ENCODE measurements at regions not wholly inside any gene's neighbourhood (a gene's known extent, or its start where the extent isn't known, plus 50 kb on each side); places are given as distances from the start of the nearest gene placed in this dataset.

DNA sequence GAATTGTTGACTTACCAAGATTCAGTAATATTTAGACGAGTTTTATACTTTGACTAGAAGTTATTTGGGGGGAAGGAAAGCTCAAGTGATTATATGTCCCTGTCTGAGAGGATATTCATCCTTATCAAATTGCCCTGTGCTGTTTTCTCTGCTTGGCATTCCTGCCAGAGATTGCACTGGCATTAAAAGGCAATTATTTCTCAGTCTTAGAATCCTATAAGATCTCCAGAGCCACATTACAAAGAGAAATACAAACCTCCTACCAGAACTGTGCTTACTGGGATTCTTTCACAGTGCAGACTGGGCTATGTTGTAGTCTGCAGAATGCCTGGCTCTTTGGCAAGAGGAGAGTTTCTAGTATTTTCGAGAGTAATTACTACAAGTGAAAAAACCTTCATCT is 342.4 kb downstream of the HGF start:
- Mint-ChIP-seq H3K27ac (no peak overlapping the region), H3K9me3 (no peaks in the 10 kb centered on the region), H3K36me3 (no peaks in the 10 kb centered on the region), H3K4me1 (no peaks in the 10 kb centered on the region), H3K4me3 (no peak overlapping the region), H3K27me3 (no peaks in the 10 kb centered on the region)
- no peak for DNase-seq

DNA sequence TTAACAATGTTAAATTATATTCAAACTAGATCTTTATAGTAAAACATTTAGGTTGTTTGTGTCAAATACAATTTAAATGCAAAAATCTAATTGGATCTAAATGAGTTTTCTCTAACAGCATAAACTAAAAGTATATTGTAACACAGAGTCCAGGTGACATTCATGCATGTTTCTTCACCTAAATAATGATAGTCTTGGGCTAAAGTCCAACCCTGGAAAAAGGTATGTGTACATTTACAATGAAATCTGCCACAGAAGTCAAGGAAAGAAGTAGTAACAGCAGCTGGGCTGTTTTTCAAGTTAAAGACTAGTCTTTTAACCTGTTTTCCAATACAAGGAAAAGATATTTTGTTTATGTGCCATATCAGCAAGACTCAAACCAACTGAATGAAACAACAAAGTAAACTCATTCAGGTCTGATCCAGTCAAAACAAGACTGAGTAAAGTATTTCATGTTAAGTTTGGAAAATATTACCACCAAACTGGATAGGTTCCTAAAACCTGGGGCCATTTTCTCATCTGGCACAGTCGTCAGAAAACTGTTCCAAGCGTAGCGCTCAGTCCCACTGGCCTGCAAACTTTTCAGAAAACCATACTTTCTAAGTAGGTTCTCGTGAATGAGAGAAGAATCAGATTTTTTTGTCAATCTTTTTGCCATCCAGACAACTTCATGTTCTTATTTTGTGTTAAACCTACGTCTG is 349.2 kb downstream of the HGF start:
- H3K27me3 Mint-ChIP-seq, result no peaks in the 10 kb centered on the region

DNA sequence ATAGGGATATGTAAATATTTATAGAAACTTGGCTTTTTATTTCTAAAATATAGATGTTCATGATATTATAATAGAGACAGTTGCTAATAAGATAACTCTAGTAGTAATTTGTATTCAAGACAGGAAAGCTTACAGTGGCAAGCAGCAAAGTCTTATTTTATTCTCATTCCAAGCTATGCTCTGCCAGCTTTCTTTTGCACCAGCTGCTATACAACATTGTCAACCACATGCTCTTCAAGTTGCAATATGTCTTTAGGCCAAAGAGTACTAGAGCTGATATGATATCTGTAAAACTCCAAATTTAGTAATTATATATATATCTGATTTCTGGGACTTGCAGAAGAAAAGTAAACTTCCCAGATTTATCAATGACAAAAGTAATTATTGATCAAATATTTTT is 350.1 kb downstream of the HGF start:
- Mint-ChIP-seq H3K27me3 (no peaks in the 10 kb centered on the region), H3K4me3 (no peak overlapping the region), H3K27ac (no peak overlapping the region), H3K36me3 (no peaks in the 10 kb centered on the region), H3K4me1 (no peaks in the 10 kb centered on the region), H3K9me3 (no peaks in the 10 kb centered on the region)
- DNase-seq, result no peak

More for the DNA sequence above, 349.2 kb downstream of the HGF start:
- H3K27ac Mint-ChIP-seq, result no peak overlapping the region
- no peaks in the 10 kb centered on the region for H3K9me3 Mint-ChIP-seq
- no peak overlapping the region for H3K4me3 Mint-ChIP-seq
- DNase-seq, result no peak
- no peaks in the 10 kb centered on the region for H3K36me3 Mint-ChIP-seq
- no peaks in the 10 kb centered on the region for H3K4me1 Mint-ChIP-seq

DNA sequence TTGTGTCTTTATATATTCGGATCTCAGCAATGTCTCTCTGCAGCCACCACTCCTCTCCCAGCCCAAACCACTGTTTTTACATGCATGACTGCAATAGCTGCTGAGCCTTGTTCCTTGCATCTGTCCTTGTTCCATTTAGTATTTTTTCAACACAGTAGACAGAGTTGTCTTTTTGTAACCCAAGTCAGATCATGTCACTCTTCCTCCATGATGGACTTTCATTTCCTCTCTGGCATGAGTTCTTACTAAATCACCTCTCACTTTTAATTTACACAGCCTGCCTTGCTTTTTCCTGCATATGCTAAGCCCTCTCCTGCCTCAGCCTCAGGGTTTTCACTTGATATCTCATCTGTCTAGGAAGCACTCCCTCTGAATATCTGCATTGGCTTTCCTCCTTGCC is 353.2 kb downstream of the HGF start:
- H3K4me3 Mint-ChIP-seq, result no peak overlapping the region
- no peaks in the 10 kb centered on the region for H3K4me1 Mint-ChIP-seq
- H3K27me3 Mint-ChIP-seq, result no peaks in the 10 kb centered on the region

GRCh38 chr7:81415181-81415580 is 354.7 kb downstream of the HGF start:
- Mint-ChIP-seq H3K27ac (no peak overlapping the region), H3K9me3 (no peaks in the 10 kb centered on the region), H3K4me1 (no peaks in the 10 kb centered on the region), H3K4me3 (no peak overlapping the region), H3K36me3 (no peaks in the 10 kb centered on the region), H3K27me3 (no peaks in the 10 kb centered on the region)
- DNase-seq, result no peak

More for the DNA sequence above, 353.2 kb downstream of the HGF start:
- Mint-ChIP-seq H3K36me3 (no peaks in the 10 kb centered on the region), H3K27ac (no peak overlapping the region), H3K9me3 (no peaks in the 10 kb centered on the region)
- DNase-seq, result no peak

- no peaks in the 10 kb centered on the region for H3K36me3 Mint-ChIP-seq
- no peak overlapping the region for H3K4me3 Mint-ChIP-seq
- H3K27ac Mint-ChIP-seq, result no peak overlapping the region
- H3K4me1 Mint-ChIP-seq, result no peaks in the 10 kb centered on the region
- no peaks in the 10 kb centered on the region for H3K27me3 Mint-ChIP-seq
- no peaks in the 10 kb centered on the region for H3K9me3 Mint-ChIP-seq
- DNase-seq, result no peak
Observed at GRCh38 chr7:81414411-81414810, 355.4 kb downstream of the HGF start.

DNA sequence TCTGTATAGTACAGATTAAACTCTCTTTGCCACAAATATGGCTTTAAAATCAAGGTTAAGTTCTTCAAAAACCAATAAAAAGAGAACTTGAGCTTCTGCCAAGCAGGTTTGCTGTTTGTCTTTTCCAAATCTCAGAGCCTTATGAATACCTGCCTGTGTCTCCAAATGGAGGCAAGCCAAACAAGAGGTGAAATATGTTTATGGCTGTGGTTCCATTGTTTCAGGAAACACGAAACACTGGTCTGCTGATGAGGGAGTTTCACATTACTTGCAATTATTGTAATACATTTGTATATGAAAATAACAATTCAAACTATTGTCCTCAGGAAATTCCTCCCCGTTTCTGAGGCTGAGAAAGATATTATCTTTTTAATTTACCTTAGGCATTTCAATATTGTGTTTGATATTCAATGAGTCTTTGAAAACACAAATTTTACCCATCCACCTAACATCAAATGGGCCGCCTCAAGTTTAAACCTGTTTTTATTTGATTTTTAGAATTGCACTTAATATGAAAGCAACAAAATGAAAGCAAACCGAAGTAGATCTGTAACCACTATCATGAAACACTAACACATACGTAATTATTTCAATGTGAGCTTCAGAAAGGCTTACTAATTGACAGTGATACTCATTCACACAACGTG is 359.3 kb downstream of the HGF start:
- no peak overlapping the region for H3K4me3 Mint-ChIP-seq
- H3K27me3 Mint-ChIP-seq, result no peaks in the 10 kb centered on the region
- H3K4me1 Mint-ChIP-seq, result no peaks in the 10 kb centered on the region
- DNase-seq, result no peak
- H3K27ac Mint-ChIP-seq, result no peak overlapping the region
- no peaks in the 10 kb centered on the region for H3K36me3 Mint-ChIP-seq
- H3K9me3 Mint-ChIP-seq, result no peaks in the 10 kb centered on the region

DNA sequence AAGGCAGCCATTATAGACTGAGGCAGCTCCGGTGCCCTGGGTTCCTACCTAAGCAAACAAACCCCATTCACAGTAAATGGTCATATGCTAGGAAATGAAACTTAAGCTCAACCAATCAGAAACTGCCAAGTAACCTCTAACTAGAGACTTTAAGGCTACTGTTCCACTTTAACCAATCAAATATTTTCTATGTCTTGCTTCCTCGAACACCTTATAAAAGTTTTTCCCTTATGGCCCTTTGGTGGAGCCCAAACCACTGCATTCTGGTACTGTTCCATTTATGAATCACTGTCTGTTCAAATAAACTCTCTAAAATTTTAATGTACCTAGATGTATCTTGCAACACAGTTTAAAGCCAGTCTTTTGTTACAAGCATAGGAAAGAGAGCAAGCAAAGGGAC is 361.1 kb downstream of the HGF start:
- no peak for DNase-seq
- H3K36me3 Mint-ChIP-seq, result no peaks in the 10 kb centered on the region
- no peak overlapping the region for H3K4me3 Mint-ChIP-seq
- no peak overlapping the region for H3K27ac Mint-ChIP-seq
- H3K27me3 Mint-ChIP-seq, result no peaks in the 10 kb centered on the region
- H3K4me1 Mint-ChIP-seq, result no peaks in the 10 kb centered on the region
- H3K9me3 Mint-ChIP-seq, result no peaks in the 10 kb centered on the region

- Mint-ChIP-seq H3K4me3 (no peak overlapping the region), H3K27me3 (no peaks in the 10 kb centered on the region), H3K36me3 (no peaks in the 10 kb centered on the region), H3K4me1 (no peaks in the 10 kb centered on the region), H3K27ac (no peak overlapping the region), H3K9me3 (no peaks in the 10 kb centered on the region)
- no peak for DNase-seq
Observed at GRCh38 chr7:81407094-81407493, 362.8 kb downstream of the HGF start.

- Mint-ChIP-seq H3K4me1 (no peaks in the 10 kb centered on the region), H3K27ac (no peak overlapping the region), H3K27me3 (no peaks in the 10 kb centered on the region), H3K4me3 (no peak overlapping the region), H3K36me3 (no peaks in the 10 kb centered on the region), H3K9me3 (no peaks in the 10 kb centered on the region)
- DNase-seq, result no peak
Observed at GRCh38 chr7:81404669-81405068, 365.2 kb downstream of the HGF start.

- Mint-ChIP-seq H3K27ac (no peak overlapping the region), H3K4me1 (no peaks in the 10 kb centered on the region), H3K9me3 (no peaks in the 10 kb centered on the region), H3K4me3 (no peak overlapping the region), H3K27me3 (no peaks in the 10 kb centered on the region), H3K36me3 (no peaks in the 10 kb centered on the region)
- no peak for DNase-seq
Observed at GRCh38 chr7:81402227-81402626, 367.6 kb downstream of the HGF start.

DNA sequence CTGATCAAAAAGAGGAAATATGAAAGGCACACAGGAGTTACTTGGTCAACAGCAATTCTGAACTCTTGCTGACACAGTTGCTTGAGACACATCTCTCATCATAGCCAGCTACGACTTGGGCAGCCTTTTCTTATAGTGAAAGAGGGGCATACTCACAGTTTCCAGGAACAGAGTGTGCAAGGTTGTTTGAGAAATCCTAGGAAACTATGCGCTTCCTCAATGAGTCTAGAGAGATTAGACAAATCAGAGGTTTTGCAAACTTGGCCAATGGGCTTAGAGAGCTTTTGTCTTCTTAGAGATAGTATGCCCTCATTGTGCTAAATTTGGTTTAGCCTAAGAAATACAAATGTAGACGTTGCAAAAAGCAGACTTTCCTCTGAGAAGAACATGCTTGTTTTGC is 370.4 kb downstream of the HGF start:
- Mint-ChIP-seq H3K27ac (no peak overlapping the region), H3K4me1 (no peaks in the 10 kb centered on the region), H3K4me3 (no peak overlapping the region), H3K9me3 (no peaks in the 10 kb centered on the region), H3K27me3 (no peaks in the 10 kb centered on the region), H3K36me3 (no peaks in the 10 kb centered on the region)
- DNase-seq, result no peak

DNA sequence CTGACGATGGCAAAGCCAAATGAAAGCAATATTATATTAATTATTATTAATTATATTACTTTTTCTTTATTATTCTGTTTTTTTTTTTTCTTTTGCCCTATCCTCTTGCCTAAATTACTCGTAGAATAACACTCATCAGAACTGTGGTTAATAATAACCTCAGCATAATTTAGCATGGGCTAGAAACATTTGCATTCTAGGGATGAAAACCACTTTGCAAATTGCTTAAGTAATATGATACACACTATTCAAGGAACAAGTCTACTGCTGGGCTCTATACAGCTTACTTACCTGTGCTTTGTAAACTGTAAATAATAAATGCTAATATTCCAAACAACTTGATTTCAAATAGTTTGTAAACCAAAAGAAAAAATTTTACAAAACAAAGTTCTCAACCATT is 375.8 kb downstream of the HGF start:
- Mint-ChIP-seq H3K36me3 (no peaks in the 10 kb centered on the region), H3K27ac (no peak overlapping the region), H3K4me3 (no peak overlapping the region), H3K9me3 (no peaks in the 10 kb centered on the region), H3K4me1 (no peaks in the 10 kb centered on the region), H3K27me3 (no peaks in the 10 kb centered on the region)
- DNase-seq, result no peak

DNA sequence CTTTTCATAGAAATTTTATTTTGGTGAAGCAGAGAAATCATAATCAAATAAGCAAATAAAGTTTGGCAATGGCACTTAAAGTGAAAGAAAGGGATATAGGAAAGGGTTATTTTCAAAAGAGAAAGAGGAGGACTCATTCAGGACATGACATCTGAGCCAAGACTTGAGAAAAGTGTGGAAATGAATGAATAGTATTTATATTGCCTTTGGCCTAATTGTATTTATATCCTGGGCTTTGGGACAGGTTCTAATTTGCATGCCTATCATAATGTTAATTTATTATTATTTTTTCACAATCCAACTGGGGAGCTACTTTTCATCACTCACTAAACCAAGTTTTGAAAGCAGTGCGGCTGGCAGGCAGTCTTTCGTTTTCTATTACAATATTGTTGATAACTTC is 376.8 kb downstream of the HGF start:
- Mint-ChIP-seq H3K36me3 (no peaks in the 10 kb centered on the region), H3K9me3 (no peaks in the 10 kb centered on the region), H3K27me3 (no peaks in the 10 kb centered on the region), H3K4me3 (no peak overlapping the region), H3K27ac (no peak overlapping the region), H3K4me1 (no peaks in the 10 kb centered on the region)
- no peak for DNase-seq

DNA sequence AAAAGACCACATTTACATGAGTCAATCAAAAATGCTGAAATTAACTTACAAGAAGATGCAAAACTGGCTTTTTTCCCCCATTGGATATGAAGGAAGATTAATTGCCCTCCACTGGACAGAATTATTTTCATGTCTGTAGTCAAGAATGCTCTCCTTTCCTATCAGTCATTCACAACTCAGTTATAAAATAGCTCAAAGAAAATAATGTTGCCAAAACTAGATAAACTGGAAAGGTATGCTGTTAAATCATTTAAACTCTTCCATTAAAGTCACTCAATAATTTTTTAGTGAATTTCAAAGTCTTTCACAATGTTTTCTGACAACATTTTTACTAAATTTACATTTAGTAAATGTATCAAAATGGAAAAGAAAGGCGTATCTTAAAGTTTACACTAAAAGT is 384.5 kb downstream of the HGF start:
- Mint-ChIP-seq H3K4me1 (no peaks in the 10 kb centered on the region), H3K4me3 (no peak overlapping the region), H3K27ac (no peak overlapping the region), H3K9me3 (no peaks in the 10 kb centered on the region), H3K36me3 (no peaks in the 10 kb centered on the region), H3K27me3 (no peaks in the 10 kb centered on the region)
- DNase-seq, result no peak

DNA sequence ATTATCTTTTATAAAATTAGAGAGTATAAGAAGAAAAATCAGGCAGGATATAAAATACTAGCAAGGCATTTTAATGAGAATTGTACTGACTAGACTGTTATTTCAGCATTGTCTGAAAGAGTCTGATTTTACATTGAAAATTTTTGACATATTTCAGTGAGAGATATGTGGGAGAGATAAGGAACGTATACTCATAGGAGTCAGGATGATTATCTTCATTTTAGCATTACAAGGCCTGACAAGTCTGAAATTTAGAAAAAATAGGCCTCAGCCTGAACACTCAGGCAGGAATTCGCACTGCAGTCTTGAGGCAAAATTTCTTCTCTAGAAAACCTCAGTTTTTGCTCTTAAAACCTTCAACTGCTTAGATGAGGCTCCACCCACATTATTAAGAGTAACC is 386.0 kb downstream of the HGF start:
- no peaks in the 10 kb centered on the region for H3K27me3 Mint-ChIP-seq
- no peaks in the 10 kb centered on the region for H3K4me1 Mint-ChIP-seq
- DNase-seq, result no peak
- no peaks in the 10 kb centered on the region for H3K36me3 Mint-ChIP-seq
- H3K4me3 Mint-ChIP-seq, result no peak overlapping the region
- H3K9me3 Mint-ChIP-seq, result no peaks in the 10 kb centered on the region
- H3K27ac Mint-ChIP-seq, result no peak overlapping the region
